ENCODE measurements at regions not wholly inside any gene's neighbourhood (a gene's known extent, or its start where the extent isn't known, plus 50 kb on each side); places are given as distances from the start of the nearest gene placed in this dataset.

DNA sequence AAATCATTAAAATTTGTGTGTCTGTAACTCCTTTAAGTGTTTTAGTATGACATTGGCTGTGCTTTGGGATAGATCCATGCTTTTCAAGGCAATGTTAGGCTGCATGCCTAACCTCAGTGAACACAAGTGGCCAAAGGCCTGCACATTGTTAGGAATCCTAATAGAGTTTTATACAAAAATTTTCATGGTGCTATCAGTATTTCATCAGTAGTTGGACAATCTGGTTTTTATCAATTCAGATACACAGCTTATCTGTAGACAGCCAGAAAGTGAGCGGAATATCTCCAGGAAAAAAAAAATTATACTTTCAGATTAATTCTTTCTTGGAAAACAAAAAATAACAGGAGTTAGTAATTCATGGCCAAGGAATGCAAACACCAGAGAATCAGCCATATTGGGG, 324.0 kb upstream of the PDE3A start:
- TF ChIP-seq, protein P1, sequence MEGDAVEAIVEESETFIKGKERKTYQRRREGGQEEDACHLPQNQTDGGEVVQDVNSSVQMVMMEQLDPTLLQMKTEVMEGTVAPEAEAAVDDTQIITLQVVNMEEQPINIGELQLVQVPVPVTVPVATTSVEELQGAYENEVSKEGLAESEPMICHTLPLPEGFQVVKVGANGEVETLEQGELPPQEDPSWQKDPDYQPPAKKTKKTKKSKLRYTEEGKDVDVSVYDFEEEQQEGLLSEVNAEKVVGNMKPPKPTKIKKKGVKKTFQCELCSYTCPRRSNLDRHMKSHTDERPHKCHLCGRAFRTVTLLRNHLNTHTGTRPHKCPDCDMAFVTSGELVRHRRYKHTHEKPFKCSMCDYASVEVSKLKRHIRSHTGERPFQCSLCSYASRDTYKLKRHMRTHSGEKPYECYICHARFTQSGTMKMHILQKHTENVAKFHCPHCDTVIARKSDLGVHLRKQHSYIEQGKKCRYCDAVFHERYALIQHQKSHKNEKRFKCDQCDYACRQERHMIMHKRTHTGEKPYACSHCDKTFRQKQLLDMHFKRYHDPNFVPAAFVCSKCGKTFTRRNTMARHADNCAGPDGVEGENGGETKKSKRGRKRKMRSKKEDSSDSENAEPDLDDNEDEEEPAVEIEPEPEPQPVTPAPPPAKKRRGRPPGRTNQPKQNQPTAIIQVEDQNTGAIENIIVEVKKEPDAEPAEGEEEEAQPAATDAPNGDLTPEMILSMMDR (conservative IDR thresholded peaks at IDR 0.05 in 1 of 2, IDR thresholded peaks at IDR 0.05 in 1 of 2; ENCODE audit: extremely low read depth in 1 of 2, insufficient read depth in 1 of 2, low read depth in 1 of 2, low read length in 2 of 2) = no peak
- no peak for TF ChIP-seq EZH2 (IDR thresholded peaks at IDR 0.05; ENCODE audit: borderline replicate concordance, low read length)

All from mammary epithelial cell (primary cell).